OCI-LY7 (cell line): ENCODE measurements at regions not wholly inside any gene's neighbourhood (a gene's known extent, or its start where the extent isn't known, plus 50 kb on each side); places are given as distances from the start of the nearest gene placed in this dataset.

Experiments used
- BruUV-seq: library from RNA; stranded (reverse); fragments of 400-500 nt; replicated peaks from 2 replicates; lab custom pipeline; 2021; lab: Mats Ljungman, UMichigan
- CTCF ChIA-PET: fragments of 300-600 bp; sonication (Branson Sonifier 250); formaldehyde crosslinking; loops from one replicate; lab custom pipeline; 2022; ENCODE audit warnings: antibody characterized with exemption; ENCODE audit not compliant: unreplicated experiment; lab: Charles Lee
- POLR2A ChIA-PET: fragments of 300-600 bp; sonication (Branson Sonifier 250); formaldehyde crosslinking; loops from one replicate; lab custom pipeline; 2022; ENCODE audit warnings: antibody characterized with exemption; lab: Charles Lee
- DNase-seq: peaks from one replicate; pipeline ENCODE4 v3.0.0-alpha.2; 2015; ENCODE audit warnings: low spot score
- H2AFZ ChIP-seq: fragments of 200-600 bp; sonication (generic), shearing (Covaris generic); 2 replicates; pipeline ENCODE4 v1.6.1; 2014; ENCODE audit warnings: mild to moderate bottlenecking, antibody characterized with exemption, low read length, moderate library complexity
- H3K27ac ChIP-seq: fragments of 200-600 bp; sonication (generic); 2 replicates; pipeline ENCODE4 v1.5.1; 2014; ENCODE audit warnings: mixed run types, low read depth, mild to moderate bottlenecking, moderate library complexity, low read length, inconsistent platforms; ENCODE audit not compliant: poor library complexity, severe bottlenecking
- H3K36me3 ChIP-seq: fragments of 200-600 bp; sonication (generic); 2 replicates; pipeline ENCODE4 v1.6.1; 2014; ENCODE audit warnings: mild to moderate bottlenecking, antibody characterized with exemption, low read length, moderate library complexity, mixed read lengths; ENCODE audit not compliant: insufficient read depth
- H3K4me1 ChIP-seq: fragments of 200-600 bp; sonication (generic); 2 replicates; pipeline ENCODE4 v1.5.1; 2014; ENCODE audit warnings: mild to moderate bottlenecking, low read length; ENCODE audit not compliant: insufficient read depth, poor library complexity, severe bottlenecking
- H3K4me2 ChIP-seq: fragments of 200-600 bp; sonication (generic); 2 replicates; pipeline ENCODE4 v1.6.1; 2014; ENCODE audit warnings: mild to moderate bottlenecking, low read length
- H3K4me3 ChIP-seq: fragments of 200-600 bp; sonication (generic); 2 replicates; pipeline ENCODE4 v1.5.1; 2014; ENCODE audit warnings: mild to moderate bottlenecking, low read depth, low read length; ENCODE audit not compliant: poor library complexity, severe bottlenecking
- H3K79me2 ChIP-seq: fragments of 200-600 bp; sonication (generic); 2 replicates; pipeline ENCODE4 v1.6.1; 2016; ENCODE audit warnings: low read depth, mild to moderate bottlenecking, low read length, moderate library complexity, mixed read lengths; ENCODE audit not compliant: insufficient read depth
- H3K9me2 ChIP-seq: fragments of 200-600 bp; sonication (generic); 2 replicates; pipeline ENCODE4 v1.6.1; 2016; ENCODE audit warnings: mild to moderate bottlenecking, low read length, mixed read lengths; ENCODE audit not compliant: insufficient read depth
- H3K9me3 ChIP-seq: fragments of 200-600 bp; sonication (generic); 2 replicates; pipeline ENCODE4 v1.6.1; 2014; ENCODE audit warnings: mild to moderate bottlenecking, mixed run types, low read length, mixed read lengths
- H4K20me1 ChIP-seq: fragments of 200-600 bp; sonication (generic); 2 replicates; pipeline ENCODE4 v1.6.1; 2014; ENCODE audit warnings: mild to moderate bottlenecking, antibody characterized with exemption, low read length, moderate library complexity, mixed read lengths; ENCODE audit not compliant: insufficient read depth
- EZH2phosphoT487 ChIP-seq: fragments of 200-600 bp; sonication (generic); IDR thresholded peaks from 2 replicates; pipeline ENCODE4 v1.6.1; 2018; ENCODE audit warnings: low read depth, borderline replicate concordance, mild to moderate bottlenecking, mixed run types, antibody characterized with exemption, low read length, moderate library complexity, mixed read lengths
- intact Hi-C: fragments of 100-400 bp; cut with micrococcal nuclease; formaldehyde crosslinking; loops from one replicate; pipeline ENCODE4 v1.10.0; 2022; ENCODE audit not compliant: unreplicated experiment
- TF ChIP-seq, protein P1 (sequence below): fragments of 200-600 bp; sonication (generic); conservative IDR thresholded peaks from 2 replicates; pipeline ENCODE4 v1.5.1; 2014; ENCODE audit warnings: mild to moderate bottlenecking, antibody characterized with exemption, low read length, moderate library complexity, mixed read lengths

DNA sequence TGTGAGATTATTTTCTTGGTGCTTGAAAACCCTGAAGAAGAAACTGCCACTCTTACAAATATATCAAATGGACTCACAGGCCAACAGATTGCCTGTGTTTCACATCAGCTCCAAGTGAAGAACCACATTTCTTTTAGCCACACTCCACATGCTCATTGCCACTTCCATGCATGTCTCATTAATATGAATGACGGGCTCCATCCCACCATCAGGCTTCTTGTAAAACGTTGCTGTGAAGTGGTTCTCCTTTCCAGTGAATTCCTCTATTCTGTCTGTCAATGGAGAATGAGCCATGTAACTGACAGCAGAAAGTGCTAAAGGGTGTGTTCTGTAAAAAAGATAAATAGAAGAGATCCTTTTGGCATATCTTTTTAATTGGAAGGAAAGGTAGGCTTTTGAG lies 188.2 kb upstream of the RMST start:
- Histone ChIP-seq H3K9me3 (no peaks in the 10 kb centered on the region), H3K9me2 (no peaks in the 10 kb centered on the region), H3K27ac (no peak overlapping the region), H3K4me2 (no peak overlapping the region), H3K36me3 (no peaks in the 10 kb centered on the region), H3K4me1 (no peaks in the 10 kb centered on the region), H4K20me1 (no peaks in the 10 kb centered on the region), H3K4me3 (no peak overlapping the region), H2AFZ (no peak overlapping the region), H3K79me2 (no peaks in the 10 kb centered on the region)
- TF ChIP-seq, protein P1, sequence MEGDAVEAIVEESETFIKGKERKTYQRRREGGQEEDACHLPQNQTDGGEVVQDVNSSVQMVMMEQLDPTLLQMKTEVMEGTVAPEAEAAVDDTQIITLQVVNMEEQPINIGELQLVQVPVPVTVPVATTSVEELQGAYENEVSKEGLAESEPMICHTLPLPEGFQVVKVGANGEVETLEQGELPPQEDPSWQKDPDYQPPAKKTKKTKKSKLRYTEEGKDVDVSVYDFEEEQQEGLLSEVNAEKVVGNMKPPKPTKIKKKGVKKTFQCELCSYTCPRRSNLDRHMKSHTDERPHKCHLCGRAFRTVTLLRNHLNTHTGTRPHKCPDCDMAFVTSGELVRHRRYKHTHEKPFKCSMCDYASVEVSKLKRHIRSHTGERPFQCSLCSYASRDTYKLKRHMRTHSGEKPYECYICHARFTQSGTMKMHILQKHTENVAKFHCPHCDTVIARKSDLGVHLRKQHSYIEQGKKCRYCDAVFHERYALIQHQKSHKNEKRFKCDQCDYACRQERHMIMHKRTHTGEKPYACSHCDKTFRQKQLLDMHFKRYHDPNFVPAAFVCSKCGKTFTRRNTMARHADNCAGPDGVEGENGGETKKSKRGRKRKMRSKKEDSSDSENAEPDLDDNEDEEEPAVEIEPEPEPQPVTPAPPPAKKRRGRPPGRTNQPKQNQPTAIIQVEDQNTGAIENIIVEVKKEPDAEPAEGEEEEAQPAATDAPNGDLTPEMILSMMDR = no peak
- TF ChIP-seq EZH2phosphoT487 = no peak
- POLR2A ChIA-PET = interaction anchor here (0.6 kb wide), 1 partner anchor 355 kb away, joined by 3 read pairs; no protein-coding TSS in a partner anchor
- CTCF ChIA-PET = no interaction called here
- DNase-seq = no peak
- intact Hi-C loops = no loop called here
- no TSS peak for BruUV-seq

DNA sequence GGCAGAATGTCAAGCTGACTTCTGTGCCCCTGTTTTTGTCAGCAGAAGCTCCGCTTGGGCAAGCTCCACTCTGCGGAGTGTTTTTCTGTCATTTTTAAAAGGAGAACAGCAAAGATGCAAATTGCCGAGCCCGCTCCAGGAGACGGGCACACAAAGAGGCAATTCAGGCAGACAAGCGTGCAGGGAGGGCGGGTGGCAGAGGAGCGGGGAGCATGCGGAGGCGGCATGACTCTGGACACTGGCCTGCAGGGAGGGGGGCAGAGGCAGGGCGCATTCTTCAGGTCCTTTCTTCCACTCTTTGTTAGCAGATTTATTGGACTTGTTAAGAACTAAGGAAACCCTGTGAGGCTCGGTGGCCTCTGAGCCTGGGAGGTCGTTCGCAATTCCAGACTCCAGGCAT lies 187.3 kb upstream of the RMST start:
- Histone ChIP-seq H3K4me3 (no peak overlapping the region), H3K4me1 (no peaks in the 10 kb centered on the region), H3K79me2 (no peaks in the 10 kb centered on the region), H3K27ac (no peak overlapping the region), H4K20me1 (no peaks in the 10 kb centered on the region), H3K9me3 (no peaks in the 10 kb centered on the region), H2AFZ (no peak overlapping the region), H3K36me3 (no peaks in the 10 kb centered on the region), H3K9me2 (no peaks in the 10 kb centered on the region), H3K4me2 (no peak overlapping the region)
- DNase-seq = no peak
- CTCF ChIA-PET = no interaction called here
- POLR2A ChIA-PET = no interaction called here
- intact Hi-C loops = no loop called here
- no TSS peak for BruUV-seq
- no peak for TF ChIP-seq EZH2phosphoT487
- TF ChIP-seq, protein P1 = no peak

DNA sequence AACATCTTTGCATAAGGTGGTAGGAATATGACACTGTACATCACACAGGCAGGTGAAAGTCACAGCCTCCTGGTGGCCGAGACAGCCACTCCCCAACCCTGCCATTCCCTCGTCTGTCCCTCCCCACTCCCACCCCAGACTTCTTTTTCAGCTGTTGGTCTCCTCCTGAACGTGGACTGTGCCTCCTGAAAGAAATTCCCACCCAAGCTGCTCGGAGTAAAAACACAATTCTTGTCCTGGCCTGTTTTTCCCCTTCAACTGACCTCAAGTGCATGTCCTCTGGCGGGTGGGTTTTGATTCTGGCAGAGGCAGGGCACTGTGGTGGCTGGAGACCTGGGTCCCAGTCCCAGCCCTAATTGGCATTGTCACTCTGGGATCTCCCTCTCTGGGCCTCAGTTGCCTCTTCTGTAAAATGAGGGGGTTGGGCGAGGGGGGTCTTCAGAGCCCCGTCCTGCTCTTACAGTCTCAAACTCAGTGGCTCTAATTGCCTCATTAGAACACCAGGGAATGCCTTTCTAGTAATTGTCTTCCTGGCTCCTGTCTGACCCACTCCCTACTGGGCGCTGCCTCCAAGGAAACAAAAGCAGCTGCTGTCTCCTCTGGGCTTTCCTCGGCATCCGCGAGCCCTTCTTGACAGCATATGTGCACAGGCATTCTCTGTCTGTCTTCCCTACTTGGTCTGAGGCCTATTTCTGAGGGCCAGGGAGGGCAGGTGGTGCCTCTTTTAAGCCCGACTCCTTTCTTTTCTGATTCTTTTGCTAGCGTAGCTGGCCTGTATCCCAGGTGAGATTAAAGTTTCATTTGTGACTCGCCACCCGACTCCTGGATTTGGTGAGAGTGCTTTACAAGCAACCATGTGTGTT lies 186.6 kb upstream of the RMST start:
- TF ChIP-seq, protein P1 = no peak
- TF ChIP-seq EZH2phosphoT487 = no peak
- no peaks in the 10 kb centered on the region for H4K20me1 ChIP-seq
- no peaks in the 10 kb centered on the region for H3K36me3 ChIP-seq
- POLR2A ChIA-PET = no interaction called here
- H3K4me1 ChIP-seq = no peaks in the 10 kb centered on the region
- no peaks in the 10 kb centered on the region for H3K9me3 ChIP-seq
- intact Hi-C loops = no loop called here
- BruUV-seq = no TSS peak
- no peaks in the 10 kb centered on the region for H3K9me2 ChIP-seq
- no peak overlapping the region for H3K4me2 ChIP-seq
- H3K79me2 ChIP-seq = no peaks in the 10 kb centered on the region
- H3K27ac ChIP-seq = no peak overlapping the region
- DNase-seq = no peak
- no peak overlapping the region for H2AFZ ChIP-seq
- CTCF ChIA-PET = no interaction called here
- no peak overlapping the region for H3K4me3 ChIP-seq
